PC-3 (cell line): ENCODE measurements at regions not wholly inside any gene's neighbourhood (a gene's known extent, or its start where the extent isn't known, plus 50 kb on each side); places are given as distances from the start of the nearest gene placed in this dataset.

Experiments
- ATAC-seq: fragments of 200-7000 bp; cut with Tn5 transposase; 2 replicates; pipeline ENCODE4 v1.9.1; 2020; ENCODE audit warnings: mild to moderate bottlenecking, moderate library complexity
- BruUV-seq: library from RNA; stranded (reverse); fragments of 400-500 nt; replicated peaks from 2 replicates; lab custom pipeline; 2021; lab: Mats Ljungman, UMichigan
- CTCF ChIA-PET: fragments of 300-600 bp; sonication (Branson Sonifier 250); formaldehyde crosslinking; loops from one replicate; lab custom pipeline; 2022; ENCODE audit warnings: antibody characterized with exemption; lab: Charles Lee
- POLR2A ChIA-PET: fragments of 300-600 bp; sonication (Branson Sonifier 250); formaldehyde crosslinking; loops from one replicate; lab custom pipeline; 2022; ENCODE audit warnings: antibody characterized with exemption; ENCODE audit not compliant: unreplicated experiment; lab: Charles Lee
- DNase-seq: peaks from one replicate; pipeline ENCODE4 v3.0.0-alpha.2; 2015
- H2AFZ ChIP-seq: fragments of 300-600 bp; sonication (generic); 2 replicates; pipeline ENCODE4 v1.6.0; 2016; ENCODE audit warnings: antibody characterized with exemption, low read length
- H3F3A ChIP-seq: fragments of 300-600 bp; sonication (generic); one replicate; pipeline ENCODE4 v1.6.0; 2017; ENCODE audit warnings: antibody characterized with exemption, low read length, control low read depth, mild to moderate bottlenecking; ENCODE audit not compliant: unreplicated experiment
- H3K27ac ChIP-seq: fragments of 300-600 bp; sonication (generic); 2 replicates; pipeline ENCODE4 v1.5.1; 2016; ENCODE audit warnings: mild to moderate bottlenecking, low read length
- H3K27me3 ChIP-seq: fragments of 300-600 bp; sonication (generic); 2 replicates; pipeline ENCODE4 v1.6.1; 2016; ENCODE audit warnings: low read length, mixed read lengths
- H3K36me3 ChIP-seq: fragments of 300-600 bp; sonication (generic); 2 replicates; pipeline ENCODE4 v1.6.1; 2016; ENCODE audit warnings: low read depth, mixed run types, low read length, mixed read lengths
- H3K4me1 ChIP-seq: fragments of 300-600 bp; sonication (generic); 2 replicates; pipeline ENCODE4 v1.5.1; 2016; ENCODE audit warnings: low read length; ENCODE audit not compliant: insufficient read depth
- H3K4me2 ChIP-seq: fragments of 300-600 bp; sonication (generic); 2 replicates; pipeline ENCODE4 v1.6.0; 2016; ENCODE audit warnings: low read length
- H3K4me3 ChIP-seq: fragments of 300-600 bp; sonication (generic); 2 replicates; pipeline ENCODE4 v1.5.1; 2016; ENCODE audit warnings: mild to moderate bottlenecking, low read length, mixed read lengths
- H3K79me2 ChIP-seq: fragments of 300-600 bp; sonication (generic); 2 replicates; pipeline ENCODE4 v1.6.1; 2017; ENCODE audit warnings: low read length, mixed read lengths
- H3K9ac ChIP-seq: fragments of 300-600 bp; sonication (generic); 2 replicates; pipeline ENCODE4 v1.6.0; 2016; ENCODE audit warnings: mild to moderate bottlenecking, low read length
- H3K9me2 ChIP-seq: fragments of 300-600 bp; sonication (generic); replicated peaks from 2 replicates; pipeline ENCODE4 v1.6.1; 2016; ENCODE audit warnings: mixed run types, low read length, mixed read lengths
- H3K9me3 ChIP-seq: fragments of 300-600 bp; sonication (generic); 2 replicates; pipeline ENCODE4 v1.6.1; 2016; ENCODE audit warnings: low read length, mixed read lengths
- H4K20me1 ChIP-seq: fragments of 300-600 bp; sonication (generic); 2 replicates; pipeline ENCODE4 v1.6.1; 2016; ENCODE audit warnings: low read length, mixed read lengths
- CTCF ChIP-seq: fragments of 300-600 bp; sonication (generic); conservative IDR thresholded peaks from 2 replicates; pipeline ENCODE4 v1.5.1; 2017; ENCODE audit warnings: antibody characterized with exemption, low read depth, mild to moderate bottlenecking, low read length
- EZH2 ChIP-seq: fragments of 300-600 bp; sonication (generic); IDR thresholded peaks from one replicate; pipeline ENCODE4 v1.6.1; 2017; ENCODE audit warnings: antibody characterized with exemption, mild to moderate bottlenecking, low read length; ENCODE audit not compliant: unreplicated experiment
- EZH2phosphoT487 ChIP-seq: fragments of 300-600 bp; sonication (generic); IDR thresholded peaks from 2 replicates; pipeline ENCODE4 v1.6.1; 2018; ENCODE audit warnings: mild to moderate bottlenecking, antibody characterized with exemption, low read length, borderline replicate concordance
- intact Hi-C: fragments of 100-400 bp; cut with micrococcal nuclease; formaldehyde crosslinking; loops from 2 replicates; pipeline ENCODE4 v1.9.0; 2023

- BruUV-seq = no TSS peak
- Histone ChIP-seq H3K4me2 (no peak overlapping the region), H3K4me3 (no peak overlapping the region), H3K9ac (no peak overlapping the region), H2AFZ (no peak overlapping the region), H3K27me3 (0 out of 2 replicates have a peak, but pooled peaks cover 7% of the 10 kb centered on the region), H4K20me1 (no peaks in the 10 kb centered on the region), H3K27ac (no peak overlapping the region), H3K4me1 (peaks cover 9% of the 10 kb centered on the region; the same call in 1 of the 2 replicates), H3K9me2 (no peaks in the 10 kb centered on the region), H3K36me3 (no peaks in the 10 kb centered on the region), H3K9me3 (no peaks in the 10 kb centered on the region), H3K79me2 (no peaks in the 10 kb centered on the region), H3F3A (no peaks in the 10 kb centered on the region)
- no peak for DNase-seq
- intact Hi-C loops = no loop called here
- no peak for TF ChIP-seq EZH2
- TF ChIP-seq EZH2phosphoT487 = no peak
- TF ChIP-seq CTCF = no peak
- CTCF ChIA-PET = no interaction called here
- no peak for ATAC-seq
- POLR2A ChIA-PET = no interaction called here
These were observed 99.2 kb downstream of the RAMP3 start for GRCh38 chr7:45256775-45257174.

- peaks cover 11% of the 10 kb centered on the region; the same call in 1 of the 2 replicates for H3K4me1 ChIP-seq
- no peaks in the 10 kb centered on the region for H3K79me2 ChIP-seq
- H3K36me3 ChIP-seq = no peaks in the 10 kb centered on the region
- intact Hi-C loops = no loop called here
- ChIA-PET POLR2A (no interaction called here), CTCF (no interaction called here)
- no peaks in the 10 kb centered on the region for H3K9me2 ChIP-seq
- H4K20me1 ChIP-seq = no peaks in the 10 kb centered on the region
- no peaks in the 10 kb centered on the region for H3K9me3 ChIP-seq
- DNase-seq (no peak), ATAC-seq (no peak)
- no peak overlapping the region for H3K4me3 ChIP-seq
- no peak overlapping the region for H3K27ac ChIP-seq
- TF ChIP-seq EZH2 (no peak), CTCF (no peak), EZH2phosphoT487 (no peak)
- no peak overlapping the region for H3K9ac ChIP-seq
- no peak overlapping the region for H3K4me2 ChIP-seq
- 0 out of 2 replicates have a peak, but pooled peaks cover 7% of the 10 kb centered on the region for H3K27me3 ChIP-seq
- no peak overlapping the region for H2AFZ ChIP-seq
- H3F3A ChIP-seq = no peaks in the 10 kb centered on the region
- BruUV-seq = no TSS peak
These were observed 99.7 kb downstream of the RAMP3 start for GRCh38 chr7:45257284-45257683.

- no peaks in the 10 kb centered on the region for H3K36me3 ChIP-seq
- TF ChIP-seq EZH2 (no peak), EZH2phosphoT487 (no peak), CTCF (no peak)
- no peak overlapping the region for H3K27ac ChIP-seq
- no peak overlapping the region for H3K9ac ChIP-seq
- no peak for DNase-seq
- no TSS peak for BruUV-seq
- no peaks in the 10 kb centered on the region for H4K20me1 ChIP-seq
- H3K79me2 ChIP-seq = no peaks in the 10 kb centered on the region
- no peak overlapping the region for H2AFZ ChIP-seq
- peaks cover 11% of the 10 kb centered on the region; the same call in 1 of the 2 replicates for H3K4me1 ChIP-seq
- H3K27me3 ChIP-seq = no peaks in the 10 kb centered on the region
- ATAC-seq = no peak
- no peaks in the 10 kb centered on the region for H3K9me3 ChIP-seq
- H3K4me2 ChIP-seq = no peak overlapping the region
- POLR2A ChIA-PET = no interaction called here
- H3K9me2 ChIP-seq = no peaks in the 10 kb centered on the region
- H3F3A ChIP-seq = no peaks in the 10 kb centered on the region
- CTCF ChIA-PET = no interaction called here
- intact Hi-C loops = no loop called here
- no peak overlapping the region for H3K4me3 ChIP-seq
These were observed 101.1 kb downstream of the RAMP3 start for GRCh38 chr7:45258533-45259226.
